Activated CD4-positive, CD25-positive, alpha-beta regulatory T cell treated with anti-CD3 and anti-CD28 coated beads, Interleukin-2, amount 50 U/mL, for 24 hours (primary cell): ENCODE measurements at regions not wholly inside any gene's neighbourhood (a gene's known extent, or its start where the extent isn't known, plus 50 kb on each side); places are given as distances from the start of the nearest gene placed in this dataset.

Experiments
- ATAC-seq, 2 donors: fragments of 150-1000 bp; cut with Tn5 transposase; one replicate each; pipeline ENCODE4 v1.10.0; 2021; ENCODE audit warnings: mild to moderate bottlenecking in 1 of 2, moderate library complexity in 1 of 2

DNA sequence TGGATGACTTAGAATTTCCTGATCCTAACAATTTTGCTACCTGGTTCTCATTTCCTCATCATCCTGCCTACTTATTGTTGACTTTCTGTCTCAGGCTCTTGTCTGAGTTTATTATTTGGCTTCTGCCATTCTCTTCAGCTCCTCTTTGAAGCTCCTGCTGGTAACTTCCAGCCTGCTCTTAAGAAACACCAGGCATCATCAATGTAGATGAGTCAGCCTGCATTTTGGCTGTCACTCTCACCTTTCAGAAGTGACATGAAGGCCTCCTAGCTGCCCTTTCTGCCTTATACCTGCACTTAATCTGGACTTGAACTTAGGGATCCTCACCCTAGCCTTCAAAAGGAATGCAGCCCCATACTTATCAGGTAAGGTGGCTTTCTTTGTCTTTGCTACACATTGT lies 551.8 kb upstream of the ZNF608 start:
- no peak for ATAC-seq

DNA sequence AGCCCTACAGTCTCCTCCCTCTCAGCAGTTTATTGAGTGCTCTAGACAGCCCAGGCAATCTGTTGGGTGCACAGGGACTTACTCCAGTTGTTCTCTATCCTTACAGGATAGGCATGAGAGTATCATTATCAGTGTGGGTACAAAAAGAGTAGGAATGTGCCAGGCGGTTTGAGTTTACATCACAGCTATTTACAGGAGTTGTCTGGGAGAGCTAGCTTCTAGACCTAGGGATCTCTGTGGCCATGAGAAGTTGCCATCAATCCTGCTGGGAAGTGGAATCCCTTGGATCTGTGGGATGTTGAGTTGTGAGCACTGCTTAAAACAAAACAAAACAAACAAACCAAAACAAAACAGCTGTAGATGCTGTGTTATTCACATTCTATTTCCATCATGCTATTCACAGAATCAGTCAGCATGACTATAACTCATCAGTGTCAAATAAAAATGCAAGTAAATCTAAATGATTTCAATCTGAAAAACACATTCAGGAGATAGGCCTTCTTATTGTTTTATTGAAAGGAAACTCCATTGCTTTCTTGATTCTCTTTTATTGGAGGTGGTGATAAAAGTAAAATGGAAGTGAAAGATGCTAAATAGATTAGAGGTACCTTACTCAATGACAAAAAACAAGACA lies 552.4 kb upstream of the ZNF608 start:
- no peak for ATAC-seq

DNA sequence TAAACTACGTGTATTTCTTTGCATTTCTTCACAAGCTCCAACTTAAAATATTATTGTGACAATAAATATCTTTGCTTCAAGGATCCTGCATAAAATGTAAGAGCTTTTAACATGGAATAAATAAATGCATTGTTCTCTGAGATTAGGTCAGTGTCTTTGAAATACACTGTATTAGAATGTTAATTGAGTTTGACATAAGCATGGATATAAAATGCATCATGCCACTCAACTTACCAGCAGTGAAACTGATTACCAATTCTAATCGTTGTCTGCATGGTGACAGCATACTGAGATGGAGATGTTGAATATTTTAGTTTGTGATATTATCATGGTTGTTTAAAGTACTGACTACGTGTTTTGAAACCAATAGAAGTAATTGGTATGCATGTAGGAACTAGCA lies 555.3 kb upstream of the ZNF608 start:
- no peak for ATAC-seq

DNA sequence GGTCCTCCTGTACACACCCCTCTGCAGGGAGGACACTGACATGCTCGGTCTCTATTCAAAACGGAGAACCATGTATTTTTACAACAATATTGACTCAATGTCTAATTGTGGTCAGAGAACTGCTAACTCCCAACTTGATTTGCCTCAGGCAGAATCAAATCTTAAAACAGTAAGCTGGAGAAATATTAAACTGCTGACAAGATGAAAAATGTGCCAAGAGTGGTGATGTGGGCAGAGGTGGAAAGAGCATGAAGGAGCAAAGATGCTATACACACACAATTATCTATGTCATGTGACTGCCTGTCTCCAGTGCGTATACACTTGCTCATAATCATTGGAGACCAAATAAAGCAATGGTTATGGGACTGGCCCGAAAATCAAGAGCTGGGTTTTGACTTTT lies 556.1 kb upstream of the ZNF608 start:
- ATAC-seq: no peak

DNA sequence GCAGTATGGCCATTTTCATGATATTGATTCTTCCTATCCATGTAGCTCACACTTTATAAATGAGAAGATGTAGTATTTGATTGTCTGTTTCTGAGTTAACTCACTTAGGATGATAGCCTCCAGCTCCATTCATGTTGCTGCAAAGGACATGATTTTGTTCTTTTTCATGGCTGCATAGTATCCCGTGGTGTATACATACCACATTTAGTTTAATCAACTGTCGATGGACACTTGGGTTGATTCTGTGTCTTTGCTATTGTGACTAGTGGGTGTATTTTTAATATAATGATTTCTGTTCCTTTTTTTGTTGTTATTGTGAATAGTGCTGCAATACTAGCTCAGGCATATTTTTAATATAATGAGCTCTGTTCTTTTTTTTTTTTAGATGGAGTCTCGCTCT lies 560.3 kb upstream of the ZNF608 start:
- ATAC-seq: no peak

DNA sequence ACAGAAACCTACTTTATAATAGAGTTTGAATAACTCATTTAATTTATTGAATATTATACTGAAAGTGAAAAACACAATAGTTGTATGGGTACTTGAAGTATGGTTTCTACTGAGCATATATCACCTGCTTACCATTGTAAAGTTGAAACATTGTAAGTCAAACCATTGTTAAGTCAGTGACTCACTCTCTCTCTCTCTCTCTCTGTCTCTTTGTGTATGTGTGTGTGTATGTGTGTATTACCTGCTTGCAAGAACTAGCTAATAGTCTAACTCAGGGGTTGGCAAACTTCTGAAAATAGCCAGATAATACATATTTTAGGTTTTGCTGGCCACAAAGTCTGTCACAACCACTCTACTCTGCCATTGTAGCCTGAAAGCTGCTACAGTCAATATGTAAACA lies 564.3 kb upstream of the ZNF608 start:
- no peak for ATAC-seq

DNA sequence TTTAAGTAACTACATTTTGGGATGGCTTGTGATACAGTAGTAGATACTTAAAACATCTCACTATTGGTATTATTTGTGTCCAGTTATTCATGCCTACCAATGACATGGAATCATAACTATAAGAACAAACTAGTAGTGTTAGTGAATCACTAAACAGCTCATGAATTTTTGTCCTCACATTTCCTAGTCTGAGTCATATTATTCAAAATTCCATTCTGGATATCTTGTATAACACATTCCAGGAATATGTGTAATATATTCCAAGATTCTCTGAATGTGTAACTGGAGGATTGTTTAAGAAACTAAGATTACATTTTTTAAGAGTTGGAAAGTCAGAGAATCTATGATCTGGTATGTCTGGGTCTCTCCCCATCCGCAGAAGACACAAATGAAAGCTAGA lies 565.3 kb upstream of the ZNF608 start:
- ATAC-seq: no peak

DNA sequence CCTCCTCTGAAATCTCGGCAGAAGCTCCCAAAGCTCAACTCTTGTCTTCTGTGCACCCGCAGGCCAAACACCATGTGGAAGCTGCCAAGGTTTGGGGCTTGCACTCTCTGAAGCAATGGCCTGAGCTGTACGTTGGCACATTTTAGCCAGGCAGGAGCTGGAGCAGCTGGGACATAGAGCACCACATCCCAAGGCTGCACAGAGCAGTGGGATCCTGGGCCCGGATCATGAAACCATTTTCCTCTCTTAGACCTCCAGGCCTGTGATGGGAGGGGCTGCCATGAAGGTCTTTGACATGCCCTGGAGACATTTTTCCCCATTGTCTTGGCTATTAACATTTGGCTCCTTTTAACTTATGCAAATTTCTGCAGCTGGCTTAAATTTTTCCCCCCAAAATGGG lies 567.1 kb upstream of the ZNF608 start:
- ATAC-seq: no peak

DNA sequence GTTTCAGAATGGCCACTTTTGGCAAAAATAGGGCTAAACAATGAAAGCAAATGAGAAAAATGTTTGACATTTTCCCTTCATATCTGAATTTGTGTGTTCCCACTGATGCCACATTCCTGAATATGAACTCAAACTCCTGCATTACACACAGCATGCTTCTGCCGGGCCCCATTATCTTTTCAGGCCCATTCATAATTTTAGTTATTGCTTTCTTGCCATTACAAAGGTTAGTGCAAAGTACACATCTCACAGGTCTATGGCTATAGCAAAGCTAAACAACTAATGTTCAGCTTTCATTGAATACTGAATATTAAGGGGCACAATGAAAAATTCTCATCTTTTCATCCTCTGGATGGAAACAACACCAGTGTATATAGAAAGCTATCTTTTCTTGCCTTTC lies 568.9 kb upstream of the ZNF608 start:
- no peak for ATAC-seq

DNA sequence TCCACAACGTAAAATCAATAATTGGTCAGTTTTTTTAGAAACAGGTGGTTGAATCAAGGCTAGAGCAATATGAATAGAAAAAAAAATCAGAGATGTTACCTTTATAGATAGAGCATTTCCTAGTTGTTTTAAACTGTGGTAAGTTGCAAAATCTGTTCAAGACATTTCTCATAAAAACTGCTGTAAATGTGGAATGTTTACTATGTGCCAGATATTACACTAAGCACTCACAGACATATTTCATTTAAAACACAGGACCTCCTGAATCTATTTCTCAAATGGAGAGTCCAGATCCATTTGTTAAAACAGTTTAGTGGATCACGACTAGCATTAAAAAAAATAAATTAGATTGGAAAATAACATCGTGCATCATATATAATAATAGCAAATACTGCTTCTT lies 570.0 kb upstream of the ZNF608 start:
- ATAC-seq: no peak

DNA sequence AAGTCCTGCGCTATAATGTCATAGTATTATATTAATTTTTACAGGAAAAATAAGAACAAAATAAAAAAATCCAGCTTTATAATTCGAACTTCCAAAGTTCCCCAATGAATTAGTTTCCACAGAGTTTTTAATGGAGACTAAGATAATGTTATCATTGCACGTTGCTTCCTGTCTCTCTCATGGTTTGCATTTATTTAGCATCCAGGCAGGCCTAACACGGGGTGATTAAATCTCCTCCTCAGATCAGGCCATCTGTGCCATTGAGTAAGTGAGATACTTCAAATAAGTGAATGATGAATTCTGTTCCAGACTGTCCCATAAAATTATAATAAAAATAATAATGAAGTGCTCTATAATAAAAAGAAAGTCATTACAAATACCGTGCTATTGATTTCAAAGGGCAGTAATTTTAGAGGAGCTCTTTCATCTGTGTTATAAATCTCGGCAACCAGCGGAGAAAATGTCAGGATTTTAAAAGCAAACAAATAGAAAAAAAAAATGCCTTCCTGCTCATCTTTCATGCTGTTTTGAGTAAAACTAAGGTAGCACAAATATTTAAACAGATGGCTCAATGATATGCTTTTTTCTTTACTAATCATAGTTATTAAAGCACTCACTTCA lies 570.6 kb upstream of the ZNF608 start:
- no peak for ATAC-seq

DNA sequence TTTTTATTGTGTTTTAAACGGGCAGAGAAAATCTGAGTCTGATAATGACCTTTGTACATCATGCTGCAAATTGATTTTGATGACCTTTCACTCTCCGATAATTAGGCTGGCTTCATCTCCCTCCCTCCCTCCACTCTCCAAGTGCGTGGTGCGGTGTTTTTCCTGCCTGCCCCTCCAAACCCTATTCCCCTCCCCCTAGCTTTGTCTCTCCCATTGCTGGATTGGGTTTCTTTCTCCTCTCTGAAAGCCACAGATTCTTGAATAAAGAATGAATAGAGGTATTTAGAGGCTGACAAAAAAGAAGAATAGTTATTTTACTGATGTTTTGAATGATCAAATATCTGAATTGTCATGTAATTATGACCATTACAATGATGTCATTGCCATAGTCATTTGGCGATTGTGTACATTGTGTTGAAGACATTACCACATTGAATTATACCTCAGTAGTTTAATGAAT lies 571.1 kb upstream of the ZNF608 start:
- no peak for ATAC-seq

DNA sequence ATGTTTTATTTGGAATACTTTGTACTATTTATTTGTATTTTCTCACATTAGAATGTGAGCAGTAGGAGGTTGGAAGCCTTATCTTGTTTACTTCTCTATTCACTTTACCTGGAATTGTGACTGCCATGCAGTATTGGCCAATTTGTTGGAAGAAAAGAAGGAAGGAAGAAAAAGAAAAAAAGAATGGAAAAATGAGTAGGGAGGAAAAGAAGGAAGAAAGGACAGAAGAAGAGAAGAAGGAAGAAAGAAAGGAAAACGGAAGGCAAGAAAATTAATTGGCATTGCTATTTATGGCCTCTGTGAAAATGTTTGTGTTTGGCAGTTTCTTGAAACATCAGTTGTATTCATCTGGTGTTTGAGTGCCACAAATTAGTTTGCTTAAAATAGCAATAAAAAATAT lies 575.2 kb upstream of the ZNF608 start:
- no peak for ATAC-seq

DNA sequence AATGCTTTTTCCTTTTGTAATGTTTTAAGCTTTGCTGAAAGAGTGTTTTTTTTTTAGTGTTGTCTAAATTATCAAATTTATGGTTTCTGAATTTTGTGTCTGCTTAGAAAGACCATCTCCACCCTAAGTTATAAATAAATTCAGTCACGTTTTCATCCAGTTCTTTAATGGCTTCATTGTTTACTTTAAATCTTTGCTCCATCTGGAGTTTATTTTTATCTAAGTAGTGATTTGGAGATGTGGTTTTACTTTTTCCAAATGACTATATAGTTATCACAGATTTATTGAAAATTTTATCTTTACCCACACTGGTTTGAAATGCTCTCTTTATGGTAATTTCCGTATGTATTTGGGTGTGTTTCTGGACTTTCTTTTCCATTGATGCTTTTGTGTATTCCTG lies 577.2 kb upstream of the ZNF608 start:
- no peak for ATAC-seq

DNA sequence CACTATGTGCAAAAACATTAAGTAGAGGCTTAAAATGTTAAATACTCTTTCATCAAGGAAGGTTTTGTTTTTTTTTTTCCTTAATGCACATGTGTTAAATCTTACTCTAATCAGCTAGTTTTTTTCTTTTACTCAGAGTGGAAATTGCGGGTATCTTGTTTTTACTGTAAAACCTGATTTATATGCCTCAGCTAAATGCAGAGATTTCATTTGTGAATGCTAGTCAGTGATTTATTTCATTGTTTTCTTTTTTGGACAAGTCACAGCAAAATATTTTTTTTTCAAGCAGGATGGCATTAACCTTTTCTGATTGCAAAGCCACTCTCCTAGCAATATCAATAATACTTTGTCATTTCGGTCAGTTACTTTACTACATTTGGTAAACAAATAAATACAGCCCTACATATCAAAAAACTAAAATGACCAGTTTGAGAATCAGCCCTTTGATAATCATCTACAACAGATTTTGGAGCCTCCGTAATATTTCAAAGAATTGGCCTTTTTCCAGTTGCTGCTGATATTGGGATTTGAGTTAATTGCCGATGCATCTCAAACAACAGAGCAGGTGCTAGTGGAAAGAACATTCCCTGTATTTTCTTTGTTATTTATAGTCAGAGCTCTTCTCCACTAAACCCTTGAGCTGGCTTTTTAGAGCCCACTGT lies 579.2 kb upstream of the ZNF608 start:
- no peak for ATAC-seq

DNA sequence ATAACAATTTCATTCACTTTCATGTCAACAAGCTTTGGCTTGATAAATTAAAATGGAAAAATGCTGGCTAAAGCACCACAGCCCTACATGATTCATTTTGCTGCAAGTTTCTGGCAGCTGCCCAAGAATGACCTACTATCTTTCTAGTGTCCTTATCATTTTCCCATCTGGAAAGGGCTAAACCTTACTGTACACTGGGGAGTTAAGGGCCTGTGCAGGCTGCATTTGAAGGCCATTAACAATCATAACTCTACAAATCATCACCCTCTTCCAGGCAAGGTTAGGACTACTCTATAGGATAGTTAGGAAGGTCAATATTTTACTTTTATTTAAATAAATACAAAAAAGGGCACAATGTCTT lies 579.7 kb upstream of the ZNF608 start:
- no peak for ATAC-seq

DNA sequence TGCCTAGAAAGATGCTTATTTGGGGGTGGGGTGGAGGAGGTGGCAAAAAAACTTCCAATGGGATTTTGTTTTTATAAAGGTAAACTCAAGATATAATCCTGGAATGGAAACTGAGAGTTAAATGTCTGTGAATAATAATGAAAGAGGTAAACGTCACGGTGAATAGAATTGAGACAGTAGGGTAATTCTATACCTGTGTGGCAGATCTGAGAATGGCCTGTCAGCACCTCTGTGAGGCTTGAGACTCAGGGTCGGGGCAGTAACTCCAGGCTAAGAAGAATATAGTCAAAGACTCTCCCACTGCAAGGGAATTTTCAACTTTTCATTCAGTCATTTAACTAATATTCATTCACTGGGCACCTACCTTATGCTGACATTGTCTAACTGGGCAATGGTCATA lies 581.2 kb upstream of the ZNF608 start:
- ATAC-seq: no peak

DNA sequence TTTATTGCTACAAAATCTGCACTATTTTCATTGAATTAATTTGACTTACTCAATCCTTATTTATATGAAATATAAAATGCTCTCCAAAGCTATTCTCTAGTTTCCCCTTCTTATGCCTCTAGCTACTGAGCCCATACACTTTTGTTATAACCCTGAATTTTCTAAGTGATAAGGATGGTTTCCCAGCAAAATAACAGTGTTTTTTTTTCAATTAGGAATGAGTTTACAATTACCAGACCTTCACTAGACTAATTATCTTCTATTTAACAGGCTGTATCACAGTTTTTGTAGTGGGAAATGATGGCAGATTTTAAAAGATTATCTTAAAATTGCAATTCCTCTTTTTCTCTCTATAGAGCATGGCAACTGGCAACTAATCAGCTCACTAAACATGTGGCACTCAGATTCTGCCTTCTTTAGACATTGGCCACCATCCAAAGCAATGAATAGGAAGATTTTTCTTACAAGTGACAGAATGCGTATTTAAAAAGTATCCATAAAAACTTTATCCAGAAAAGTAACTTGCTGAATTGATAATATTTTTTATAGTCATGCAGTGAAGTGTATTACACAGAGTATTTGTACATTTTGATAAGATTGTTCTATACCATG lies 585.7 kb upstream of the ZNF608 start:
- no peak for ATAC-seq

DNA sequence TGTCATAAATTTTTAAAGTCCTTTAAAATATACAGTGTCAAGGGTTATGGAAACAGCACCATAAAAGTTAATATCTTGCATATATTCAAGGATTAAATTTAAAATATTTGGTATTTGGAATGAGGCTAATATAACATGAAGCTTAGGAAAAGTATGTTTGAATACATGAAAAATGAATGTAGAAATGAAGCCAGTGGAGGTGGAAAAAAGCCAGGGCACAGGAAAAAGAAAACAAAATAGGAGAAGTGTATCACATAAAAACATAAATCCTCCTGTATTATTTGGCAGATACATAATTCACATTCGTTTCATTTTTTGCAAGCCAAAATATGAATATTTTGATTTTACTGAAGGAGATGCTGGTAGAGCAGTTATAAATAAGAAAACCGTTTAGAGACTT lies 587.0 kb upstream of the ZNF608 start:
- ATAC-seq: no peak

DNA sequence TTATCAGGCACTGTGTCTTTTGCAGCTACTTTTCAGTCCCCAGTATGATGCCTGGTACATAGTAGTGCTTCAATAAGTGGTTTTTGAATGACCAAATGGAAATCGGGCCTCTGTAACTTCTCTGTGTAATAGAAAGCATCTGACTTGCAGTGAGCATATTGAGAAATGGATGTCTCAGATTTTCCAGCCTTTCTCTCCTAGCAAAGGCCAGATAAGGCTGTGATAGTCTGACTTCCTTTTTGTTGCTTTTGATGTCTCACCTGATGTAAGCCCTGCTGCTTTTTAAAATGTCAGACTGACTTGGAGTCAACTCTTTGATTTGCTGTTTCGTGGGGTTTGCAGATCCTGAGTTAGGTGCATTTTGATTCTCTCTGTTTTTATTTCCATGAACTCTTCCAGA lies 590.0 kb upstream of the ZNF608 start:
- no peak for ATAC-seq

DNA sequence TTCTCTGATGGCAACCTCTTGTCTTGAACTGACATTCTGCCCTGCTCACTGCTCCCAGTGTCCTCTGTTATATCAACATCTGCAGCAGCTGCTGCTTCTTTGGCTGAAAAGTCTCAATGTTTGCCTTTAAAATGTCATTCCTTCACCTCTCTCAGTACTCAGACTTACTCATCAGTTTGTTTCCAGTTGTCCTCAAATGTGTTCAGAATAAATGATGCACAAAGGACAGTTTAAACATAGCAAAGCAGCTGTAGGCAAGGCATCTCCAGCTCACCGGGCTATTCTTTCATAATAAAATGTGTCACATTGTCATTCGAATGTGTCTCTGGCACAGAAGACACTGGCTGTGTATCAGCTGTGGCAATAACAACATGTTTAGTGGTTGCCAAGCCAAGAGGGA lies 590.9 kb upstream of the ZNF608 start:
- ATAC-seq: no peak

DNA sequence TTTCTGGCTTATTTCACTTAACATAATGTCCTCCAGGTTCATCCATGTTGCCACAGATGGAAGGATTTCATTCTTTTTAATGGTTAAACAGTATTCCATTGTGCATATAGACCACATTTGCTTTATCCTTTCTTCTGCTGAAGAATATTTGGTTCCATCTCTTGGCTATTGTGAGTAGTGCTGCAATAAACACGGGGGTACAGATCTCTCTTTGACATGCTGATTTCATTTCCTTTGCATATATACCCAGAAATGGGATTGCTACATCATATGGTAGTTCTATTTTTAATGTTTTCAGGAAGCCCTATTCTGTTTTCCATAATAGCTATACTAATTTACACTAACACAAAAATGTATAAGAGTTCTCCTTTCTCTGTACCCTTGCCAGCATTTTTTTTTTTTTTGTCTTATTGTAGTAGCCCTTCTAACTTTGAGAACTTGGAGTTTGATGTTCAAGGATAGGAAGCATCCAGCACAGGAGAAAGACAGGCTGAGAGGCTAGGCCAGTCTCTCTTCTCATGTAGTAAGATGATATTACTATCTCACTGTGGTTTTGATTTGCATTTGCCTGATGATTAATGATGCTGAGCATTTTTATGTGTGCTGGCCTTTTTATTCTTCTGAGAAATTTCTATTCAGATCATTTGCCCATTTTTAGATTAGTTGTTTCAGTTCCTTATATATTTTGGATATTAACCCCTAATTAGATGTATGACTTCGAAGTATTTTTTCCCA lies 592.2 kb upstream of the ZNF608 start:
- ATAC-seq: no peak

DNA sequence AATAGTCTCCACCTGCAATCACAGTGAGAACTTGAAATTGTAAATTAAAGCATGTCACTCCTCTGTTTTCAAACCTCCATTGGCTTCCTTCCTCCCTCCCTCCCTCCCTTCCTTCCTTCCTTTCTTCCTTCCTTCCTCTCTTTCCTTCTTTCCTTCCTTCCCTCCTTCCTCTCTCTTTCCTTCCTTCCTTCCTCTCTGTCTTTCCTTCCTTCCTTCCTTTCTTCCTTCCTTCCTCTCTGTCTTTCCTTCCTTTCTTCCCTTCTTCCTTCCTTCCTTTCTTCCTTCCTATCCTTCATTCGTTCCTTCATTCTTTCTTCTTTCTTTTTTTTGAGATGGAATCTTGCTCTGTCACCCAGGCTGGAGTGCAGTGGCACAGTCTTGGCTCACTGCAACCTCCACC lies 595.0 kb upstream of the ZNF608 start:
- ATAC-seq: no peak

DNA sequence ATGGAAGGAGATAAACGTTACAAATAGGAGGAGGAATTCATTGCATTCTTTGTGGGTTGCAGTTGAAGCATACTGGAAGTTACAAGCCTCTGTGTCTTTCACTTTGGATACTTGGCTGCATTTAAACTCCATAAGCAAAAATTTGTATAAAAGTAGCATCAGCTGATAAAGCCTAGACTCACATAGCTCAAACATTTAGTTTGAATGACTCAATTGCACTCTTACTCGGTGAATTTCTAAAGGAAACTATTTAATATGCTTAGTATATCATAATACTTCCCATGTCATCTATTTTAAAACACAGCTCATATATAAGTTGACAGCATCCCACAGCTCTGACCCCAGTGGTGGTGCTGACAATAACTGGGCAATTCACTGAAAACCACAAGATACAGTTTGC lies 596.6 kb upstream of the ZNF608 start:
- ATAC-seq: no peak
